Epithelial cell of esophagus (primary cell): ENCODE measurements at regions not wholly inside any gene's neighbourhood (a gene's known extent, or its start where the extent isn't known, plus 50 kb on each side); places are given as distances from the start of the nearest gene placed in this dataset.

Experiments
- DNase-seq: peaks from one replicate; pipeline ENCODE4 v3.0.0; 2010; ENCODE audit warnings: low read depth
- H3K4me3 ChIP-seq: 2 replicates; pipeline ENCODE4 v1.5.1; 2011; ENCODE audit warnings: mild to moderate bottlenecking, low read length, control low read depth
- CTCF ChIP-seq: IDR thresholded peaks from 2 replicates; pipeline ENCODE4 v1.5.1; 2011; ENCODE audit warnings: low read depth, mild to moderate bottlenecking, low read length, control low read depth, inconsistent platforms; ENCODE audit not compliant: insufficient read depth; ENCODE audit errors: missing control alignments

GRCh38 chr1:61518670-61519400 is 206.1 kb downstream of the TM2D1 start:
- peak; percentile 93 for DNase-seq
- peak; percentile 74 for TF ChIP-seq CTCF
- H3K4me3 ChIP-seq: no peak overlapping the region

DNA sequence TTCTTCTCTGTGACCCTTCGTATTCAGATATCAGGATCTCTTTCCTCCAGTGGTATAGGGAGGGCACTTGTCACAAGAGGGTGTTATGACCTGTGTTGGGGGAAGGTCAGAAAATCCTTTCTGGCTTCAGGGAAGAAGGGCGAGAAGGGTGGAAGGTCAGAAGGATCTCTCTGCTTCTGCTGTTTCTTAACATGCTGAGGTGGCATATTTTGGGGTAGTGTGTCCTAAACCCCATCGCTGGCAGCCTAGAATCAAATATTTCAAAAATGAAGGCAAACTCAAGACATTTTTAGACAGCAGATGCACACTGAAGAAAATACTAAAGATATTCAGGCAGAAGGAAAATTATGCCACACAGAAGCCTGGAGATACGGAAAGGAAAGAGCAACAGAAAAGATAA is 207.6 kb downstream of the TM2D1 start:
- no peak for TF ChIP-seq CTCF

DNA sequence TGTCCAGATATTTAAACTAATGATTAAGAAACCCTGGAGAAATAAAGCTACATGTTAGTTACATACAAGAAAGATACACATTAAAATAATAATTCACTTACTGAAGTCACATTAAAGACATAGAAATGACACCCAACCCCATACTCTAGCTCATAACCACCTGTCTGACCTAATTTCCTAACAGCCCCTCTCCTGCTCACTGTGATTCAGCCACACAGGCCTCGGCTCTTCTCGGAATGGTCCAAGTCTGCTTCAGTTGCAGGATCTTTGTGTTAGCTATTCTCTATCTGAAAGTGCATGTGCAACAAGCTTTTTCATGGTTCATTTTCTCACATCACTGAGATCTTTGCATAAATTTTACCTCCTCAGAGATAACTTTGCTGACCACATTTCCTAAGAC is 209.8 kb downstream of the TM2D1 start:
- TF ChIP-seq CTCF: no peak
- DNase-seq: no peak
- no peak overlapping the region for H3K4me3 ChIP-seq

More for the DNA sequence above, 207.6 kb downstream of the TM2D1 start:
- no peak overlapping the region for H3K4me3 ChIP-seq
- no peak for DNase-seq
